D341Med (cell line): ENCODE measurements at regions not wholly inside any gene's neighbourhood (a gene's known extent, or its start where the extent isn't known, plus 50 kb on each side); places are given as distances from the start of the nearest gene placed in this dataset.

Experiments used
- DNase-seq: peaks from one replicate; pipeline ENCODE4 v3.0.0; 2012; ENCODE audit warnings: low spot score

- DNase-seq: no peak
These were observed 57.5 kb upstream of the TMCO5A start for GRCh38 chr15:37876900-37877299.

DNA sequence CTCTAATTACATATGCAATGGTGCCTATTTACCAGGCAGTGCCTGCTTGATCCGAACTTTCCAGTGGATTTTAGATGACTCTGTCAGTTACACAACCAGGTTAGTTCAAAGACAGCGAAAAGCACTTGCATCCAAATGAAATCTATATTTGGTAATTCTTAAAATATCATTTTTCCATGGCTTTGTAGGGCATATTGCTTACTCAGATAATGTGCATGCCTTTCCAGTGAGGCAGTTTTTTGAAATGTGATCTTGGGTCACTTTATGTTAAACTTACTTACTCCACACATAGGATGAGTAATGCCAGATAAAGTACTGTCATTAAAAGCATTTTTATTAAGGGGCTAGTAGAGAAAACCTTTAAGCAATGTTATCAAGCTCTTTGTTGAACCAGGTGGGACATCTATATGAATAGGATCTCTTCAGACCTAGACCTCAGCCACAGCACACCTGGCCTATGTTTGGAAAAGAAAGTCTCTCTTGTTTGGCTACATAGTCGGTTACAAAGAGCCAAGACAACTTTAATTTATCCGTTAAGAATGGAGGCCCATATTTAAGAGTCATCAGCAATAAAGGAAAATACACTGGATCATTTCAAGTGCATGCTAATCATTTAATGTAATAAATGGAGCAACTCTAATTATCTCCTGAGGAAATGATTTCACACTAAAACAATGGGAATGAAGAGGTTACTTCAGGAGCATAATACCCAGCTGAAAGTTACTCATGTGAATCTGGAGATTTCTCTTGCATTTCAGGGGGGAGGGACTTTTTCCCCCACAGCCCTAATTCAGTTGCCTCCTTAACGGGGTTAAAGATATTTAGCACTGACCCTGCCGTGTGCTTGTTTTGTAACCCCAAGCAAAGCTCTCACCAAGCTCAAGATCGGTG lies 56.3 kb upstream of the TMCO5A start:
- no peak for DNase-seq

DNA sequence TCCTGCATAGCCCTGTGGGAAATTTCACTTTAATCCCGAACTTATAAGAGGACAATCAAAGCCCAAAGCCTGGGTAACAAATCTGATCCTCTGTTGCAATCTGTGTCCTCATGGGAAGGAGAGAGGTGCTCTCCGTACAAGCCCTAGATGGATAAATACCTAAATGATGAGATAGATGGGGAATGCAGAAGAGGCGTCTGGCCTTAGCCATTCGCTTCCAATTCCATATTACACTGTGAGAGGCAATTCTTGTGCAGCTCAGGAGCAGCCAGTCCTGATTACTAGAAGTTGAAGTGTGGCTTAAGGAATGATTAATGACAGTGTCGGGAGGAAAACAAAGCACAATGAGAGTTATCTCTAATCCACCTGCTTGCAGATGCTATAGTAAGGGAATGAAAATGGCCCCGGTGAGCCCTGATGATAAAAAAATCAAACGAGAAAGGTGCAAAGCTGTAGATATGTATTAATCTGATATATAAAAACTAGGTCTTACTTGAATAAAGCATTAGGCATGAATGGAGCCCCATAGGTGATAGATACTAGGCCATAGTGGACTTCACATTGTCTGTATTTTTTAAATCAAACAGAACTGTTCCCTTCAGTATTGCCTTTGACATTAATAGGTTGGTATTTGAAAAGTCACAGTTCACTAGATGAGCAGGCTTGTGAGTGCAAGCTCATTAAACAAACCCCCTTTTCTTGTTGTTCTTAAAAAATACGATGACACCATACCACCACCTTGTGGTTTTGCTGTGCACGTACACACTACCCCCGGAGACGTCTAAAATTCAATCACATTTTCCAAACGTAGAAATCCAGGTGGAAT lies 54.2 kb upstream of the TMCO5A start:
- DNase-seq: peak; percentile 44

DNA sequence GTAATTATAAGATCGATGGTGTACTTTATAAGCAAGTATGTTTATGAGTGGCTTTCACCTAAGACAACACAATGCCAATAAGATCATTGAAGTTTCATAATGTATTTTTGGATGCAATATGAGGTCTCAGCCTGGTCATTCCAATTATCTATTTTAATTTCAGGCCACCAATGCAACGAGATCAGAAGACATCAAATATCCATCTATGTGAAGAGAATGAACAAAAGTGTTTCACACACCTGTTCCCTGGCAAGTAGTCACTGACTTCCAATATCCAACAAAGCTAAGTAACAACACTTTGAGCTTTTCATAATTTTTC lies 53.6 kb upstream of the TMCO5A start:
- DNase-seq: no peak

- DNase-seq: no peak
These were observed 53.0 kb upstream of the TMCO5A start for GRCh38 chr15:37881237-37882013.

- no peak for DNase-seq
These were observed 51.8 kb upstream of the TMCO5A start for GRCh38 chr15:37882640-37883039.
